ENCODE measurements at regions not wholly inside any gene's neighbourhood (a gene's known extent, or its start where the extent isn't known, plus 50 kb on each side); places are given as distances from the start of the nearest gene placed in this dataset.
"Not testable (repeated sequence)": the region's sequence is repeated elsewhere in the genome, so short reads cannot be mapped to it uniquely, and the experiment has no call there.

DNA sequence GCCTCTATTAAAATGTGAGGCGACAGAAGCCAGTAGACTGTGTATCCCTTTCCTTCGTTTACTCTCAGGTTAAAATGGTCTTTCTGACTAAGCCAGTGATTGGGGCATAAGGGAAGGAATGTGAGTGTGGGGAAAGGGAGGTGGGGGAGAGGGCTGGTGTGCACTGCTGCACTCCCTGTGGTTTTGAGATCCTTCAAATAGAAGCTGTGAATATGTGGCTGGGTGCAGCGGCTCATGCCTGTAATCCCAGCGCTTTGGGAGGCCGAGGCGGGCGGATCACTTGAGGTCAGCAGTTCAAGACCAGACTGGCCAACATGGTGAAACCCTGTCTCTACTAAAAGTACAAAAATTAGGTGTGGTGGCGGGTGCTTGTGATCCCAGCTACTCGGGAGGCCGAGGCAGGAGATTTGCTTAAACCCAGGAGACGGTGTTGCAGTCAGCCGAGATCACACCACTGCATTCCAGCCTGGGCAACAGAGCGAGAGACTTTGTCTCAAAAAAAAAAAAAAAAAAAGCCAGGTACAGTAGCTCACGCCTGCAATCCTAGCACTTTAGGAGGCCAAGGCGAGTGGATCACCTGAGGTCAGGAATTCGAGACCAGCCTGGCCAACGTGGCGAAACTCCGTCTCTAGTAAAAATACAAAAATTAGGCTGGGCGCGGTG lies 78.8 kb downstream of the TOMM20 start:
- H3K9me3 ChIP-seq (ENCODE audit: low read length); H2AFZ ChIP-seq (ENCODE audit: low read length); BruUV-seq (replicated peaks); in situ Hi-C loops (cut with HindIII; ENCODE audit: extremely low pct_ligation_motif_present, low pct_unique_long_range_greater_than_20kb); H3K27me3 ChIP-seq (ENCODE audit: control insufficient read depth in 1 of 2, insufficient read depth in 2 of 2, low read length in 2 of 2); FAIRE-seq; H4K20me1 ChIP-seq (ENCODE audit: insufficient read depth, low read length); H3K27ac ChIP-seq (ENCODE audit: extremely low read length, insufficient read depth, low read length); intact Hi-C loops (cut with micrococcal nuclease; ENCODE audit: unreplicated experiment); H3K4me3 ChIP-seq (replicated peaks in 1 of 3; ENCODE audit: insufficient read depth in 1 of 3, low read depth in 2 of 3, low read length in 3 of 3); CTCF ChIA-PET (ENCODE audit: low intra/inter-chr PET ratio, low total read pairs); H3K4me2 ChIP-seq (ENCODE audit: low read depth, low read length); H3K9ac ChIP-seq (ENCODE audit: insufficient read depth, low read depth, low read length); H3K36me3 ChIP-seq (replicated peaks in 1 of 2; ENCODE audit: control insufficient read depth in 1 of 2, insufficient read depth in 2 of 2, low read length in 2 of 2); H3K79me2 ChIP-seq (ENCODE audit: insufficient read depth, low read length): not testable (repeated sequence)
- 86% methylated on average over 21 of the region's 21 CpGs for WGBS (ENCODE audit: low lambda C conversion rate)
- DNase-seq (ENCODE audit: low spot score) (peak; percentile 47), ATAC-seq (peak; percentile 48)
- H3K4me1 ChIP-seq (ENCODE audit: insufficient read depth, low read length): peaks cover 27% of the 10 kb centered on the region
- TF ChIP-seq TEAD3 (CRISPR knock-in tag; optimal IDR thresholded peaks at IDR 0.05; ENCODE audit: borderline replicate concordance) (peak; percentile 9), ZNF687 (CRISPR knock-in tag; IDR thresholded peaks at IDR 0.05) (peak; percentile 19; the same call in 1 of the 2 replicates), ZBTB38 (CRISPR knock-in tag; IDR thresholded peaks at IDR 0.05) (peak; percentile 23; the same call in 1 of the 2 replicates)
- TF ChIP-seq, protein P1, sequence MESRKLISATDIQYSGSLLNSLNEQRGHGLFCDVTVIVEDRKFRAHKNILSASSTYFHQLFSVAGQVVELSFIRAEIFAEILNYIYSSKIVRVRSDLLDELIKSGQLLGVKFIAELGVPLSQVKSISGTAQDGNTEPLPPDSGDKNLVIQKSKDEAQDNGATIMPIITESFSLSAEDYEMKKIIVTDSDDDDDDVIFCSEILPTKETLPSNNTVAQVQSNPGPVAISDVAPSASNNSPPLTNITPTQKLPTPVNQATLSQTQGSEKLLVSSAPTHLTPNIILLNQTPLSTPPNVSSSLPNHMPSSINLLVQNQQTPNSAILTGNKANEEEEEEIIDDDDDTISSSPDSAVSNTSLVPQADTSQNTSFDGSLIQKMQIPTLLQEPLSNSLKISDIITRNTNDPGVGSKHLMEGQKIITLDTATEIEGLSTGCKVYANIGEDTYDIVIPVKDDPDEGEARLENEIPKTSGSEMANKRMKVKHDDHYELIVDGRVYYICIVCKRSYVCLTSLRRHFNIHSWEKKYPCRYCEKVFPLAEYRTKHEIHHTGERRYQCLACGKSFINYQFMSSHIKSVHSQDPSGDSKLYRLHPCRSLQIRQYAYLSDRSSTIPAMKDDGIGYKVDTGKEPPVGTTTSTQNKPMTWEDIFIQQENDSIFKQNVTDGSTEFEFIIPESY (CRISPR knock-in tag; IDR thresholded peaks at IDR 0.05): peak; percentile 69
- POLR2A ChIA-PET: interaction anchor here (0.8 to 3.0 kb wide), 3 partner anchors 10 to 74 kb away, joined by 5 to 13 read pairs (median 6); no protein-coding TSS in a partner anchor
